ENCODE measurements at regions not wholly inside any gene's neighbourhood (a gene's known extent, or its start where the extent isn't known, plus 50 kb on each side); places are given as distances from the start of the nearest gene placed in this dataset.

- no peaks in the 10 kb centered on the region for H3K36me3 Mint-ChIP-seq (ENCODE audit: low read depth, unreplicated experiment)
- H3K4me3 Mint-ChIP-seq (ENCODE audit: unreplicated experiment), result no peak overlapping the region
- no peak for DNase-seq (ENCODE audit: low spot score)
- peaks cover 12% of the 10 kb centered on the region for H3K4me1 Mint-ChIP-seq (ENCODE audit: unreplicated experiment)
- H3K27me3 Mint-ChIP-seq (ENCODE audit: unreplicated experiment), result peaks cover 2% of the 10 kb centered on the region
- no peak for TF ChIP-seq CTCF (IDR thresholded peaks at IDR 0.05; ENCODE audit: unreplicated experiment)
- H3K27ac Mint-ChIP-seq (ENCODE audit: unreplicated experiment), result no peak overlapping the region
- H3K9me3 Mint-ChIP-seq (ENCODE audit: unreplicated experiment), result no peaks in the 10 kb centered on the region
Observed at GRCh38 chr2:176639016-176639343, 369.7 kb downstream of the MTX2 start.

- Mint-ChIP-seq H3K9me3 (ENCODE audit: unreplicated experiment) (no peaks in the 10 kb centered on the region), H3K27ac (ENCODE audit: unreplicated experiment) (no peak overlapping the region), H3K36me3 (ENCODE audit: low read depth, unreplicated experiment) (no peaks in the 10 kb centered on the region), H3K27me3 (ENCODE audit: unreplicated experiment) (peaks cover 2% of the 10 kb centered on the region), H3K4me3 (ENCODE audit: unreplicated experiment) (no peak overlapping the region), H3K4me1 (ENCODE audit: unreplicated experiment) (peaks cover 14% of the 10 kb centered on the region)
- no peak for DNase-seq (ENCODE audit: low spot score)
- TF ChIP-seq CTCF (IDR thresholded peaks at IDR 0.05; ENCODE audit: unreplicated experiment), result no peak
Observed at GRCh38 chr2:176639671-176640070, 370.4 kb downstream of the MTX2 start.

- H3K27me3 Mint-ChIP-seq (ENCODE audit: unreplicated experiment), result peaks cover 2% of the 10 kb centered on the region
Observed at GRCh38 chr2:176641436-176641835, 372.2 kb downstream of the MTX2 start.

GRCh38 chr2:176642074-176642473, 372.8 kb downstream of the MTX2 start:
- Mint-ChIP-seq H3K27ac (ENCODE audit: unreplicated experiment) (no peak overlapping the region), H3K27me3 (ENCODE audit: unreplicated experiment) (no peaks in the 10 kb centered on the region), H3K9me3 (ENCODE audit: unreplicated experiment) (no peaks in the 10 kb centered on the region), H3K4me3 (ENCODE audit: unreplicated experiment) (no peak overlapping the region), H3K36me3 (ENCODE audit: low read depth, unreplicated experiment) (no peaks in the 10 kb centered on the region), H3K4me1 (ENCODE audit: unreplicated experiment) (peaks cover 12% of the 10 kb centered on the region)
- DNase-seq (ENCODE audit: low spot score), result no peak
- no peak for TF ChIP-seq CTCF (IDR thresholded peaks at IDR 0.05; ENCODE audit: unreplicated experiment)

More at GRCh38 chr2:176641436-176641835, 372.2 kb downstream of the MTX2 start:
- no peaks in the 10 kb centered on the region for H3K36me3 Mint-ChIP-seq (ENCODE audit: low read depth, unreplicated experiment)
- no peak for TF ChIP-seq CTCF (IDR thresholded peaks at IDR 0.05; ENCODE audit: unreplicated experiment)
- no peak overlapping the region for H3K27ac Mint-ChIP-seq (ENCODE audit: unreplicated experiment)
- H3K9me3 Mint-ChIP-seq (ENCODE audit: unreplicated experiment), result no peaks in the 10 kb centered on the region
- H3K4me3 Mint-ChIP-seq (ENCODE audit: unreplicated experiment), result no peak overlapping the region
- peaks cover 14% of the 10 kb centered on the region for H3K4me1 Mint-ChIP-seq (ENCODE audit: unreplicated experiment)
- DNase-seq (ENCODE audit: low spot score), result no peak

GRCh38 chr2:176643646-176644045, 374.4 kb downstream of the MTX2 start:
- DNase-seq (ENCODE audit: low spot score), result peak; percentile 64
- H3K27ac Mint-ChIP-seq (ENCODE audit: unreplicated experiment), result no peak overlapping the region
- no peaks in the 10 kb centered on the region for H3K9me3 Mint-ChIP-seq (ENCODE audit: unreplicated experiment)

More at GRCh38 chr2:176643646-176644045, 374.4 kb downstream of the MTX2 start:
- Mint-ChIP-seq H3K4me1 (ENCODE audit: unreplicated experiment) (peaks cover 10% of the 10 kb centered on the region), H3K36me3 (ENCODE audit: low read depth, unreplicated experiment) (no peaks in the 10 kb centered on the region), H3K4me3 (ENCODE audit: unreplicated experiment) (no peak overlapping the region), H3K27me3 (ENCODE audit: unreplicated experiment) (no peaks in the 10 kb centered on the region)
- TF ChIP-seq CTCF (IDR thresholded peaks at IDR 0.05; ENCODE audit: unreplicated experiment), result no peak
